ENCODE measurements at regions not wholly inside any gene's neighbourhood (a gene's known extent, or its start where the extent isn't known, plus 50 kb on each side); places are given as distances from the start of the nearest gene placed in this dataset.

DNA sequence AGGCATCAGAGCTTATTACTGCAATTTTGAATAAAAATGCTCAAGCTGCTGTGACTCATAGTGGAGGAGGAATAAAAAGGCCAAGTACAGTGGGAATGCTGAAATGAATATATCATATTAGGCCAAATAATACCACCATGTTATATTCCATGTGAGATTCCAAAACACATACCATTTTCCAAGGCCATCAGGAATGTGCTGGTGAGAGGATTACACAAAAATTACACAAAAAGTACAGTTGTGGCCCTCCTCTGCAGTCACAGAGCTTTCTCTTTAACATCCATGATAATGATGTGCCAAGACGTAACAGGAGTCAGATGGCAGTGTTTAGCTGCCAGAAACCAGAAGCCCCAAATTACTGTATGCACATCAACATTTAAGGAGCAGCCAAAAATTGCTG, 153.5 kb downstream of the PCDH18 start:
- no TSS peak for BruUV-seq (replicated peaks)
- DNase-seq (ENCODE audit: low read depth, low spot score) (no peak), ATAC-seq (no peak)
- ChIA-PET CTCF (no interaction called here), POLR2A (no interaction called here)
- H3K4me1 ChIP-seq (ENCODE audit: control insufficient read depth, insufficient read depth, low read length): no peaks in the 10 kb centered on the region
- H3K4me3 ChIP-seq (ENCODE audit: low read depth in 2 of 2, low read length in 2 of 2): no peak overlapping the region
- no peaks in the 10 kb centered on the region for H3K9me3 ChIP-seq (ENCODE audit: control insufficient read depth, insufficient read depth, low read depth, low read length)
- TF ChIP-seq, protein P1, sequence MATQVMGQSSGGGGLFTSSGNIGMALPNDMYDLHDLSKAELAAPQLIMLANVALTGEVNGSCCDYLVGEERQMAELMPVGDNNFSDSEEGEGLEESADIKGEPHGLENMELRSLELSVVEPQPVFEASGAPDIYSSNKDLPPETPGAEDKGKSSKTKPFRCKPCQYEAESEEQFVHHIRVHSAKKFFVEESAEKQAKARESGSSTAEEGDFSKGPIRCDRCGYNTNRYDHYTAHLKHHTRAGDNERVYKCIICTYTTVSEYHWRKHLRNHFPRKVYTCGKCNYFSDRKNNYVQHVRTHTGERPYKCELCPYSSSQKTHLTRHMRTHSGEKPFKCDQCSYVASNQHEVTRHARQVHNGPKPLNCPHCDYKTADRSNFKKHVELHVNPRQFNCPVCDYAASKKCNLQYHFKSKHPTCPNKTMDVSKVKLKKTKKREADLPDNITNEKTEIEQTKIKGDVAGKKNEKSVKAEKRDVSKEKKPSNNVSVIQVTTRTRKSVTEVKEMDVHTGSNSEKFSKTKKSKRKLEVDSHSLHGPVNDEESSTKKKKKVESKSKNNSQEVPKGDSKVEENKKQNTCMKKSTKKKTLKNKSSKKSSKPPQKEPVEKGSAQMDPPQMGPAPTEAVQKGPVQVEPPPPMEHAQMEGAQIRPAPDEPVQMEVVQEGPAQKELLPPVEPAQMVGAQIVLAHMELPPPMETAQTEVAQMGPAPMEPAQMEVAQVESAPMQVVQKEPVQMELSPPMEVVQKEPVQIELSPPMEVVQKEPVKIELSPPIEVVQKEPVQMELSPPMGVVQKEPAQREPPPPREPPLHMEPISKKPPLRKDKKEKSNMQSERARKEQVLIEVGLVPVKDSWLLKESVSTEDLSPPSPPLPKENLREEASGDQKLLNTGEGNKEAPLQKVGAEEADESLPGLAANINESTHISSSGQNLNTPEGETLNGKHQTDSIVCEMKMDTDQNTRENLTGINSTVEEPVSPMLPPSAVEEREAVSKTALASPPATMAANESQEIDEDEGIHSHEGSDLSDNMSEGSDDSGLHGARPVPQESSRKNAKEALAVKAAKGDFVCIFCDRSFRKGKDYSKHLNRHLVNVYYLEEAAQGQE (IDR thresholded peaks at IDR 0.05; ENCODE audit: insufficient read depth in 1 of 2, low read depth in 2 of 2, low read length in 1 of 2): no peak
- no peak for TF ChIP-seq POLR2AphosphoS5 (IDR thresholded peaks at IDR 0.05; ENCODE audit: low read depth, low read length)
- no peak for TF ChIP-seq SIN3A (IDR thresholded peaks at IDR 0.05; ENCODE audit: borderline replicate concordance, insufficient read depth, low read depth, low read length)
- TF ChIP-seq TCF7L2 (IDR thresholded peaks at IDR 0.05; ENCODE audit: low read depth, low read length): no peak
- no peak for TF ChIP-seq CTCF (IDR thresholded peaks at IDR 0.05)
- H3K36me3 ChIP-seq (ENCODE audit: control insufficient read depth, insufficient read depth, low read length): no peaks in the 10 kb centered on the region
- no peaks in the 10 kb centered on the region for H3K27me3 ChIP-seq (ENCODE audit: control insufficient read depth, insufficient read depth, low read length)
- no peak overlapping the region for H3K27ac ChIP-seq (ENCODE audit: low read length)
- intact Hi-C loops (cut with micrococcal nuclease; ENCODE audit: unreplicated experiment) (no loop called here), in situ Hi-C loops (cut with HindIII; ENCODE audit: low pct_unique_long_range_greater_than_20kb, low sequenced_read_pairs) (no loop called here)

- TF ChIP-seq SIN3A (IDR thresholded peaks at IDR 0.05; ENCODE audit: borderline replicate concordance, insufficient read depth, low read depth, low read length) (no peak), POLR2AphosphoS5 (IDR thresholded peaks at IDR 0.05; ENCODE audit: low read depth, low read length) (no peak), TCF7L2 (IDR thresholded peaks at IDR 0.05; ENCODE audit: low read depth, low read length) (no peak), CTCF (IDR thresholded peaks at IDR 0.05) (no peak)
- TF ChIP-seq, protein P1 (IDR thresholded peaks at IDR 0.05; ENCODE audit: insufficient read depth in 1 of 2, low read depth in 2 of 2, low read length in 1 of 2): no peak
- Histone ChIP-seq H3K9me3 (ENCODE audit: control insufficient read depth, insufficient read depth, low read depth, low read length) (no peaks in the 10 kb centered on the region), H3K27me3 (ENCODE audit: control insufficient read depth, insufficient read depth, low read length) (no peaks in the 10 kb centered on the region), H3K4me3 (ENCODE audit: low read depth in 2 of 2, low read length in 2 of 2) (no peak overlapping the region), H3K36me3 (ENCODE audit: control insufficient read depth, insufficient read depth, low read length) (no peaks in the 10 kb centered on the region), H3K27ac (ENCODE audit: low read length) (no peak overlapping the region), H3K4me1 (ENCODE audit: control insufficient read depth, insufficient read depth, low read length) (no peaks in the 10 kb centered on the region)
- intact Hi-C loops (cut with micrococcal nuclease; ENCODE audit: unreplicated experiment): no loop called here
- POLR2A ChIA-PET: no interaction called here
- in situ Hi-C loops (cut with HindIII; ENCODE audit: low pct_unique_long_range_greater_than_20kb, low sequenced_read_pairs): no loop called here
- no peak for DNase-seq (ENCODE audit: low read depth, low spot score)
- no TSS peak for BruUV-seq (replicated peaks)
- no peak for ATAC-seq
- CTCF ChIA-PET: no interaction called here
Measured at GRCh38 chr4:137378393-137378792, 153.9 kb downstream of the PCDH18 start.

Data from Panc1 (cell line).